ENCODE measurements at regions not wholly inside any gene's neighbourhood (a gene's known extent, or its start where the extent isn't known, plus 50 kb on each side); places are given as distances from the start of the nearest gene placed in this dataset.

GRCh38 chr13:80881495-80881894 lies 540.6 kb upstream of the SPRY2 start:
- Histone ChIP-seq H3K4me3 (no peak overlapping the region), H3K9ac (ENCODE audit: control insufficient read depth, insufficient read depth, low read length) (no peak overlapping the region), H3K9me3 (replicated peaks; ENCODE audit: control insufficient read depth, insufficient read depth, low read length) (no peaks in the 10 kb centered on the region), H3K4me2 (ENCODE audit: control insufficient read depth, insufficient read depth) (no peak overlapping the region), H3K36me3 (ENCODE audit: control insufficient read depth in 2 of 2, insufficient read depth in 2 of 2, low read length in 1 of 2) (no peaks in the 10 kb centered on the region), H4K20me1 (ENCODE audit: control insufficient read depth, insufficient read depth) (no peaks in the 10 kb centered on the region), H3K27me3 (replicated peaks in 1 of 2; ENCODE audit: control insufficient read depth in 2 of 2, insufficient read depth in 2 of 2, low read length in 1 of 2) (no peaks in the 10 kb centered on the region), H3K79me2 (ENCODE audit: control insufficient read depth, insufficient read depth, low read length) (no peaks in the 10 kb centered on the region), H3K4me1 (ENCODE audit: control insufficient read depth, insufficient read depth, low read length) (no peaks in the 10 kb centered on the region), H2AFZ (ENCODE audit: control insufficient read depth, low read depth, low read length) (no peak overlapping the region), H3K27ac (ENCODE audit: control insufficient read depth, insufficient read depth) (no peak overlapping the region)
- intact Hi-C loops (cut with micrococcal nuclease; ENCODE audit: unreplicated experiment) = no loop called here
- ChIA-PET RAD21 (ENCODE audit: unreplicated experiment) (no interaction called here), POLR2A (no interaction called here), SMC1A (ENCODE audit: uncharacterized antibody, unreplicated experiment) (interaction anchor here (1.0 kb wide), 1 partner anchor 91 kb away, joined by 3 read pairs; no protein-coding TSS in a partner anchor), CTCF (no interaction called here)
- no peak for FAIRE-seq
- BruUV-seq (replicated peaks) = no TSS peak
- in situ Hi-C loops (cut with MboI) = no loop called here
- no peak for ATAC-seq
- TF ChIP-seq ZNF24 (IDR thresholded peaks at IDR 0.05) = no peak
- no peak for TF ChIP-seq TCF3 (IDR thresholded peaks at IDR 0.05; ENCODE audit: borderline replicate concordance, insufficient read depth, low read depth, low read length)
- no peak for TF ChIP-seq POLR2AphosphoS2 (IDR thresholded peaks at IDR 0.05; ENCODE audit: low read depth, low read length)
- no peak for TF ChIP-seq ATF7 (IDR thresholded peaks at IDR 0.05; ENCODE audit: low read depth)
- TF ChIP-seq PML (IDR thresholded peaks at IDR 0.05; ENCODE audit: low read length) = no peak
- no peak for TF ChIP-seq SMAD5 (IDR thresholded peaks at IDR 0.05; ENCODE audit: low read depth)
- TF ChIP-seq E4F1 (IDR thresholded peaks at IDR 0.05; ENCODE audit: borderline replicate concordance, partially characterized antibody) = no peak
- TF ChIP-seq ZNF217 (IDR thresholded peaks at IDR 0.05) = no peak
- no peak for TF ChIP-seq FOXK2 (IDR thresholded peaks at IDR 0.05)
- TF ChIP-seq ATF3 (IDR thresholded peaks at IDR 0.05; ENCODE audit: borderline replicate concordance, extremely low read depth, low read depth, low read length) = no peak
- DNase-seq (ENCODE audit: low read depth, low spot score) = no peak

Data from GM12878 (cell line).